H1 (cell line): ENCODE measurements at regions not wholly inside any gene's neighbourhood (a gene's known extent, or its start where the extent isn't known, plus 50 kb on each side); places are given as distances from the start of the nearest gene placed in this dataset.

Experiments
- E2F6 ChIP-seq: IDR thresholded peaks from 2 replicates; pipeline ENCODE4 v1.6.1; 2012; ENCODE audit warnings: inconsistent platforms
- MAX ChIP-seq: IDR thresholded peaks from 2 replicates; pipeline ENCODE4 v1.6.1; 2012; ENCODE audit warnings: inconsistent platforms
- SIX5 ChIP-seq: IDR thresholded peaks from 2 replicates; pipeline ENCODE4 v1.6.1; 2011; ENCODE audit warnings: mild to moderate bottlenecking, low read depth, low read length
- TAF7 ChIP-seq: optimal IDR thresholded peaks from 2 replicates; pipeline ENCODE3; 2011; ENCODE audit warnings: low read depth, mild to moderate bottlenecking, inconsistent platforms, low read length, moderate library complexity, borderline replicate concordance

- TF ChIP-seq SIX5 (no peak), TAF7 (no peak), E2F6 (no peak), MAX (no peak)
Observed at GRCh38 chr10:47184724-47185330, 115.2 kb upstream of the GDF10 start (continued).
